AG10803 (cell line): ENCODE measurements at regions not wholly inside any gene's neighbourhood (a gene's known extent, or its start where the extent isn't known, plus 50 kb on each side); places are given as distances from the start of the nearest gene placed in this dataset.

Experiments
- DNase-seq: peaks from one replicate; pipeline ENCODE4 v3.0.0; 2010; ENCODE audit warnings: low read depth
- H3K4me3 ChIP-seq: 2 replicates; pipeline ENCODE4 v1.5.1; 2011; ENCODE audit warnings: mild to moderate bottlenecking, low read length, control low read depth
- CTCF ChIP-seq: conservative IDR thresholded peaks from 2 replicates; pipeline ENCODE4 v1.5.1; 2011; ENCODE audit warnings: mild to moderate bottlenecking, low read length, control low read depth, inconsistent platforms

DNA sequence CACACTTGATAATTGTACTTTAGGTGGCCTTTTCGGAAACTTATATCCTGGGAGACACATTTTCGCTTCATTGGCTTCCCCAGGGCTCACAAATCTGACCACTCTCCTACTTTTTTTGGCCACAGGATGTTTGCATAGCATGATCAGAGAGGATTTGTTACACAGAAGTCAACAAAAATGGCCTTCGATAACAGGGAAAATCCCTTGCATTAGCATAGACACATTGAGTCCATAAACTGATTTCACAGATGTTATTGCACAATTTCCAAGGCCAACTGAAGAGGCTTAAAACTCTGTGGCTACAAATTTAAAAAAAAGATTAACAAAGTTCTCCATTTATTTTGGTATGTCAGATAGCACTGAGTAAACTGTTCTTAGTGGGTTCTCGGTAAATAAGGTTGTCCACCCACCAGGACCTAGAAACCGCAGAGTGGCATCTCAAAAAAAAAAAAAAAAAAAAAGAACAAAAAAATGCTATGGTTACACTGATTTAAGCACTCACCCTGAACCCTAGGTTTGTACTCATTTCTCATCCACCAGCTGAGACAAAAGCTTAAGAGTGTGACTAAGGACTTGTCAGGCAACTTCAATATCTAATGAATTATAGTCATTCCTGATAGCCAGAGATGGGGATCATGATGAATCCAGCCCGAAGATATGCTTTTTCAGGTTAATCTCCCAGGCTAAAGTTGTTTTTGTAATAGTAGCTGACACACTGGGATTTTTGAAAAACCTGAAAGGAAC, 188.9 kb upstream of the SYNPR start:
- no peak for TF ChIP-seq CTCF
- DNase-seq, result peak; percentile 18
- H3K4me3 ChIP-seq, result no peak overlapping the region

- DNase-seq, result no peak
- no peak overlapping the region for H3K4me3 ChIP-seq
- no peak for TF ChIP-seq CTCF
Measured at GRCh38 chr3:63089751-63090132, 188.4 kb upstream of the SYNPR start.

DNA sequence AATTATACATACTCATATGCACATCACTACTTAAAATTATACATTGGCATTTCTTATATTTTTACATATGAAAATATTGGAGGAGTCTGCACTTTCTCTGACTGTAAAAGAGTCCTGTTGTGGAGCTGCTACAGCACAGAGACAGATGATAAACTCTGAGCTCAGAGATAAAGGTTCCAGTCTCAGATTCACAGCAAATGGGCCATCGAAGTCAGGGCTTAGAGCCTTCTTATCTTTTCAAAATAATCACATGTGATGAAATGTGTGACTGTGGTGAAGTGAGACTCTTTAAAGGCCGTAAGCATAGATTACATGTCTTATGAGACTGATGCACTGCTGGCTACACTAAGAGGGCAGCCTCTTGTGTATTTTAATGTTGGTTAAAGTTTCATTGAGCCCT, 187.5 kb upstream of the SYNPR start:
- no peak for DNase-seq

GRCh38 chr3:63092515-63092914, 185.6 kb upstream of the SYNPR start:
- DNase-seq, result no peak
- no peak overlapping the region for H3K4me3 ChIP-seq
- no peak for TF ChIP-seq CTCF

More for the DNA sequence above, 187.5 kb upstream of the SYNPR start:
- TF ChIP-seq CTCF, result no peak
- H3K4me3 ChIP-seq, result no peak overlapping the region

DNA sequence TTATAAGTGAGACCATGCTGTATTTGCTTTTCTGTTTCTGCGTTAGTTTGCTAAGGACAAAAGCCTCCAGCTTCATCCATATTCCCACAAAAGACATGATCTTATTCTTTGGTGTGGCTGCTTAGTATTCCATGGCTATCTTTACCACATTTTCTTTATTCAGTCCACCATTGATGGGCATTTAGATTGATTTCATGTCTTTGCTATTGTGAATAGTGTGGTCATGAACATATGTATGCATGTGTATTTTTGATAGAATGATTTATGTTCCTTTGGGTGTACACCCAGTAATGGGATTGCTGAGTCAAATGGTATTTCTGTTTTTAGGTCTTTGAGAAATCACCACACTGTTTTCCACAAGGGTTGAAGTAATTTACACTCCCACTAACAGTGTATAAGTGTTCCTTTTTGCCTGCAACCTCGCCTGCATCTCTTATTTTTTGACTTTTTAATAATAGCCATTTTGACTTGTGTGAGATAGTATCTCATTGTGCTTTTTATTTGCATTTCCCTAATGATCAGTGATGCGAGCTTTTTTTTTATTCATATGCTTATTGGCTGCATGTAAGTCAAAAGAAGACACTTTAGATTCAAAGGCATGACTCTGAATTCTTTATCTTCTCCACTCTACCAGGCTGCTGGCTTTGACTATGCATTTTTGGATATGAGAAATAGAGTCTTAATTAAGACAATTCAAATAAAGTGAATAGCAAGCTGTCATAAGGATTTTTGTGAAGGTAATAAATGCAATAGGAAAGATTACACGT, 183.3 kb upstream of the SYNPR start:
- DNase-seq, result no peak
- no peak for TF ChIP-seq CTCF
- H3K4me3 ChIP-seq, result no peak overlapping the region

DNA sequence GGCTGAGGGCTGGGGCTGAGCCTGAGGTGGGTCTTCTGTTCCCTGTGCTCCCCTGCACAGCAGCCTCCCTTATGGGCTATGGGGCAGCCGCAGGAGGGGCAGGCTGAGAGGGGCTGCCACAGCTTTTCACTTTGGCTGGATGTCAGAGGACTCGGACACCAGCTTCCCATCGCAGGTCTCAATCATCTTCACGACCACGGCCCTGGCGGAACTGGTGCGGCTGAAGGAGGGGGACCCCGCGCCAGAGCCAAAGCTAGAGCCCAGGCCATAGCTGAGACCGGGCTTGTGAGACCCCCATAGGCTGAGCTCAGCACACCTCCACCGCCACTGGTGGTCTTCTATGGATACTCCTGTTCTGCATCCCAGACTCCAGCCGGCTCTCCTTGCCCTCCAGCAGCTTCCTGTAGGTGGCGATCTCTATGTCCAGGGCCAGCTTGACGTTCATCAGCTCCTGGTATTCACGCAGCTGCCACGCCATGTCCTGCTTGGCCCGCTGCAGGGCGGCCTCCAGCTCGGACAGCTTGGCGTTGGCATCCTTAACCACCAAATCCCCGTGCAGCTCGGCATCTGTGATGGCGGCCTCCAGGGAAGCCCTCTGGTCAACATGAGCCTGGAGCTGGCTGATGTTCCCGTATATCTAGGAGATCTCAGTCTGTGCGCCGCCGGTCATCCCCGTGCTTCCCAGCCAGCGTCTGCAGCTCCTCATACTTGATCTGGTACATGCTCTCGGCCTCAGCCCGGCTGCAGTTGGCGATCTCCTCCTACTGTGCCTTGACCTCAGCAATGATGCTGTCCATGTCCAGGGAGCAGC, 181.7 kb upstream of the SYNPR start:
- no peak for DNase-seq
- H3K4me3 ChIP-seq, result no peak overlapping the region
- TF ChIP-seq CTCF, result no peak
